Lower leg skin (tissue), 3 donors: ENCODE measurements at regions not wholly inside any gene's neighbourhood (a gene's known extent, or its start where the extent isn't known, plus 50 kb on each side); places are given as distances from the start of the nearest gene placed in this dataset.

ENCODE experiments used
- POLR2A ChIP-seq, 2 donors: fragments of 450-650 bp; IDR thresholded peaks; one replicate each; pipeline ENCODE4 v1.6.1; 2016 to 2017; ENCODE audit warnings: antibody characterized with exemption in 2 of 2, mild to moderate bottlenecking in 1 of 2, moderate library complexity in 1 of 2
- TF ChIP-seq, protein P1 (sequence below), 3 donors: fragments of 450-650 bp; IDR thresholded peaks; one replicate each; pipeline ENCODE4 v1.5.1; 2016; ENCODE audit warnings: antibody characterized with exemption in 3 of 3, mild to moderate bottlenecking in 3 of 3, moderate library complexity in 2 of 3

DNA sequence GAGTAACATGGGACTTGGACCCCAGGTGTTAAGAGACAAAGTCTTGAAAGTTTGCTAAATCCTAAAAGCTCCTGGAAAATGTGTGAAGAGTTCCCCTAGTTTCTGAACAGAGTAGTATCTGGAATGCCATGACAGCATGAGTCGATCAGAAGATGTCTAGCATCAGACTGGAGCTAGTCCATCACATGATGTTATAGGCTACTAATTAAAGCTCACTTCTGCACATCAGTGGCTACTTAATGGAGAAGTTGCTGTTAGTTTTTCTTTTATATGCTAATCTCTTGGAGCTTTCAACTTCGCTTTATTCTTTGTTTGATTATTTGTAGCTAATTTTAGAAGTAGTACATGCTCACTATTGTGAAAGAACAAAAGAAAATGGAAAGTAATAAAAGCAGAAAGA, 471.3 kb upstream of the KLF4 start:
- TF ChIP-seq POLR2A (IDR thresholded peaks at IDR 0.05): no peak
- TF ChIP-seq, protein P1, sequence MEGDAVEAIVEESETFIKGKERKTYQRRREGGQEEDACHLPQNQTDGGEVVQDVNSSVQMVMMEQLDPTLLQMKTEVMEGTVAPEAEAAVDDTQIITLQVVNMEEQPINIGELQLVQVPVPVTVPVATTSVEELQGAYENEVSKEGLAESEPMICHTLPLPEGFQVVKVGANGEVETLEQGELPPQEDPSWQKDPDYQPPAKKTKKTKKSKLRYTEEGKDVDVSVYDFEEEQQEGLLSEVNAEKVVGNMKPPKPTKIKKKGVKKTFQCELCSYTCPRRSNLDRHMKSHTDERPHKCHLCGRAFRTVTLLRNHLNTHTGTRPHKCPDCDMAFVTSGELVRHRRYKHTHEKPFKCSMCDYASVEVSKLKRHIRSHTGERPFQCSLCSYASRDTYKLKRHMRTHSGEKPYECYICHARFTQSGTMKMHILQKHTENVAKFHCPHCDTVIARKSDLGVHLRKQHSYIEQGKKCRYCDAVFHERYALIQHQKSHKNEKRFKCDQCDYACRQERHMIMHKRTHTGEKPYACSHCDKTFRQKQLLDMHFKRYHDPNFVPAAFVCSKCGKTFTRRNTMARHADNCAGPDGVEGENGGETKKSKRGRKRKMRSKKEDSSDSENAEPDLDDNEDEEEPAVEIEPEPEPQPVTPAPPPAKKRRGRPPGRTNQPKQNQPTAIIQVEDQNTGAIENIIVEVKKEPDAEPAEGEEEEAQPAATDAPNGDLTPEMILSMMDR (IDR thresholded peaks at IDR 0.05): no peak
